ENCODE measurements at regions not wholly inside any gene's neighbourhood (a gene's known extent, or its start where the extent isn't known, plus 50 kb on each side); places are given as distances from the start of the nearest gene placed in this dataset.

DNA sequence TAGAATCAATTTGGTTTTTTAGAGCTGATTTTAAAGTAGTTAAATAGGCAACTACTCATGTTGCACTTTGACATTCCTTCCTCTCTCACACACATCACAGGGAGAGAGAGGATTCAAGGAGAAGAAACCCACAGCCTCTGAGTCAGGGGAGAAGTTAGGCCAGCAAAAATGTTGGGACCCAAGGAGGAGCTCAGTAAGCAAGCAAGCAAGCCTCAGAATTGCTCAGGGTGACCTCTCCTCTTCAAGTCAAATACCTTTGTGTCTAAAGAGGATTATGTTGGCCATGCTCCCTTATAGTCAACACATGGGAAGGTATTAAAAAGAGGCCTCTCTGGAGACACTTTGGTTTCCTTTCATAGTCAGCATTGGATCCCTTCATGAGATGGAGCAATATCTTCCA lies 80.5 kb upstream of the WARS2 start:
- no peak for ATAC-seq
- no peak for TF ChIP-seq BACH2 (CRISPR knock-in tag; IDR thresholded peaks at IDR 0.05; ENCODE audit: borderline replicate concordance)
- no peak for TF ChIP-seq CSDC2 (CRISPR knock-in tag; IDR thresholded peaks at IDR 0.05)
- no peak for TF ChIP-seq TCF4 (CRISPR knock-in tag; IDR thresholded peaks at IDR 0.05; ENCODE audit: borderline replicate concordance)
- TF ChIP-seq, protein P1, sequence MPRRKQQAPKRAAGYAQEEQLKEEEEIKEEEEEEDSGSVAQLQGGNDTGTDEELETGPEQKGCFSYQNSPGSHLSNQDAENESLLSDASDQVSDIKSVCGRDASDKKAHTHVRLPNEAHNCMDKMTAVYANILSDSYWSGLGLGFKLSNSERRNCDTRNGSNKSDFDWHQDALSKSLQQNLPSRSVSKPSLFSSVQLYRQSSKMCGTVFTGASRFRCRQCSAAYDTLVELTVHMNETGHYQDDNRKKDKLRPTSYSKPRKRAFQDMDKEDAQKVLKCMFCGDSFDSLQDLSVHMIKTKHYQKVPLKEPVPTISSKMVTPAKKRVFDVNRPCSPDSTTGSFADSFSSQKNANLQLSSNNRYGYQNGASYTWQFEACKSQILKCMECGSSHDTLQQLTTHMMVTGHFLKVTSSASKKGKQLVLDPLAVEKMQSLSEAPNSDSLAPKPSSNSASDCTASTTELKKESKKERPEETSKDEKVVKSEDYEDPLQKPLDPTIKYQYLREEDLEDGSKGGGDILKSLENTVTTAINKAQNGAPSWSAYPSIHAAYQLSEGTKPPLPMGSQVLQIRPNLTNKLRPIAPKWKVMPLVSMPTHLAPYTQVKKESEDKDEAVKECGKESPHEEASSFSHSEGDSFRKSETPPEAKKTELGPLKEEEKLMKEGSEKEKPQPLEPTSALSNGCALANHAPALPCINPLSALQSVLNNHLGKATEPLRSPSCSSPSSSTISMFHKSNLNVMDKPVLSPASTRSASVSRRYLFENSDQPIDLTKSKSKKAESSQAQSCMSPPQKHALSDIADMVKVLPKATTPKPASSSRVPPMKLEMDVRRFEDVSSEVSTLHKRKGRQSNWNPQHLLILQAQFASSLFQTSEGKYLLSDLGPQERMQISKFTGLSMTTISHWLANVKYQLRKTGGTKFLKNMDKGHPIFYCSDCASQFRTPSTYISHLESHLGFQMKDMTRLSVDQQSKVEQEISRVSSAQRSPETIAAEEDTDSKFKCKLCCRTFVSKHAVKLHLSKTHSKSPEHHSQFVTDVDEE (CRISPR knock-in tag; IDR thresholded peaks at IDR 0.05) = no peak

DNA sequence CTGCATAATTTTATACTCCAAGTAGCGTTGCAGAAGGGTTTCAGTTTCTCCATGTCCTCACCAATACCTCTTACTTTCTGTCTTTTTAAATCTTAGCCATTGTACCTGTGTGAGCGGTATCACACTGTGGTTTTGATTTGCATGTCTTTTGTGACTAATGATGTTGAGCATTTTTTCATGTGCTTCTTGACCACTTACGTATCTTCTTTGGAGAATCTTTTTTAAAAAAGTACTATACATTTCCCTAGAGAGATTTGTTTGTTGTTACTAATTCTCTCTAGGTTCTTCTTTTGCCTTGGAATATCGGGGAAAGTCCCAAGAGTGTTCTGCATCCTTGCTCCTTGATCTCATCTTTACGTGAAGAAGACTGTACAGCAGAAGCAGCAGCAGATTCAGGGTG lies 81.8 kb upstream of the WARS2 start:
- TF ChIP-seq BACH2 (CRISPR knock-in tag; IDR thresholded peaks at IDR 0.05; ENCODE audit: borderline replicate concordance) = no peak
- no peak for TF ChIP-seq ESRRG (CRISPR knock-in tag; IDR thresholded peaks at IDR 0.05)
- TF ChIP-seq CSDC2 (CRISPR knock-in tag; IDR thresholded peaks at IDR 0.05) = no peak
- TF ChIP-seq RARB (CRISPR knock-in tag; IDR thresholded peaks at IDR 0.05) = no peak
- no peak for TF ChIP-seq ARNTL (CRISPR knock-in tag; IDR thresholded peaks at IDR 0.05; ENCODE audit: borderline replicate concordance, low read depth)
- no peak for TF ChIP-seq TOX (CRISPR knock-in tag; IDR thresholded peaks at IDR 0.05; ENCODE audit: borderline replicate concordance)
- TF ChIP-seq ZC3H10 (CRISPR knock-in tag; IDR thresholded peaks at IDR 0.05) = no peak
- no peak for TF ChIP-seq ZFP3 (CRISPR knock-in tag; IDR thresholded peaks at IDR 0.05)
- TF ChIP-seq GLIS3 (CRISPR knock-in tag; IDR thresholded peaks at IDR 0.05) = no peak
- TF ChIP-seq ZNF8 (CRISPR knock-in tag; IDR thresholded peaks at IDR 0.05) = no peak
- ATAC-seq = no peak

DNA sequence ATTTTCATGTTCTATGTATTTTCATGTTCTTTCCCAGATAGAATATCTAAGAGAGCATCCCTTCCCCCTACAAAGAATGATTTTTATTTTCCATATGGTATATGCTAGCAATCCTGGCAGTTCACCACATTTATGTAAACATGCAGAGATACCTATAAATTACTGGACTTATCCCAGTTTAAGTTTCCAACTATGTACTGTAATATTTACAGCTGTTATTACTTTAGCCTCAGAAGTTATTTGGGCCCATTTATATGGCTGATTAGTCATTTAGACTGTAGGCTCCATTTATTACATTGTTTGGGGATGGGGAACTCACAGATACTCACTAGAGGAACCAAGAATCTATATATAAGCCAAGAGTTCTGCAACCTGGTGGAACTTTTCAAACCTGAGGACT lies 84.8 kb upstream of the WARS2 start:
- TF ChIP-seq, protein P2, sequence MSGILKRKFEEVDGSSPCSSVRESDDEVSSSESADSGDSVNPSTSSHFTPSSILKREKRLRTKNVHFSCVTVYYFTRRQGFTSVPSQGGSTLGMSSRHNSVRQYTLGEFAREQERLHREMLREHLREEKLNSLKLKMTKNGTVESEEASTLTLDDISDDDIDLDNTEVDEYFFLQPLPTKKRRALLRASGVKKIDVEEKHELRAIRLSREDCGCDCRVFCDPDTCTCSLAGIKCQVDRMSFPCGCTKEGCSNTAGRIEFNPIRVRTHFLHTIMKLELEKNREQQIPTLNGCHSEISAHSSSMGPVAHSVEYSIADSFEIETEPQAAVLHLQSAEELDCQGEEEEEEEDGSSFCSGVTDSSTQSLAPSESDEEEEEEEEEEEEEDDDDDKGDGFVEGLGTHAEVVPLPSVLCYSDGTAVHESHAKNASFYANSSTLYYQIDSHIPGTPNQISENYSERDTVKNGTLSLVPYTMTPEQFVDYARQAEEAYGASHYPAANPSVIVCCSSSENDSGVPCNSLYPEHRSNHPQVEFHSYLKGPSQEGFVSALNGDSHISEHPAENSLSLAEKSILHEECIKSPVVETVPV (CRISPR knock-in tag; IDR thresholded peaks at IDR 0.05) = no peak
- no peak for TF ChIP-seq ZC3H10 (CRISPR knock-in tag; IDR thresholded peaks at IDR 0.05)

DNA sequence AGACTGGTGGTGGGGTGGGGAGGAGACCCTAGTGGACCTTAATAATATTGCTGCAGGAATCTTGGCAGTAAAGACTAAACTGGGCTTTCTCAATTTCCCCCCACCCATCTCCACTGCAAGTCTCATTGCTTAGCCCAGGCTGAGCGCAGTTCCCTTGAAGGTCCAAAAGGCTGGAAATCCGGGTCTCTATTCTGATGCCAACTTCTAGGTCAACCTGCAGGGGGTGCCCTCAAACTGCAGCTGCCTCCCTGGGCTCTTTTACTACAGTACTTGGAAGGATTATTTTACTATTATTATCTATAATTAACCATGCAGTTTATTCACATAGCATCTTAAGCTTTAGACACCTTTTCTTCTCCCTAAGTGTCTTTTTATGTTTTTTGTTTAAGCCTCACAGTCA lies 85.4 kb upstream of the WARS2 start:
- ATAC-seq = no peak
- TF ChIP-seq ESRRG (CRISPR knock-in tag; IDR thresholded peaks at IDR 0.05) (no peak), ARNTL (CRISPR knock-in tag; IDR thresholded peaks at IDR 0.05; ENCODE audit: borderline replicate concordance, low read depth) (no peak), ZNF8 (CRISPR knock-in tag; IDR thresholded peaks at IDR 0.05) (no peak), BACH2 (CRISPR knock-in tag; IDR thresholded peaks at IDR 0.05; ENCODE audit: borderline replicate concordance) (no peak), ISL1 (CRISPR knock-in tag; IDR thresholded peaks at IDR 0.05) (no peak), ZNF565 (CRISPR knock-in tag; conservative IDR thresholded peaks at IDR 0.05; ENCODE audit: low read depth) (no peak), RARB (CRISPR knock-in tag; IDR thresholded peaks at IDR 0.05) (no peak), OSR1 (CRISPR knock-in tag; IDR thresholded peaks at IDR 0.05) (no peak), SNAI2 (CRISPR knock-in tag; IDR thresholded peaks at IDR 0.05) (no peak), TCF4 (CRISPR knock-in tag; IDR thresholded peaks at IDR 0.05; ENCODE audit: borderline replicate concordance) (no peak), ZC3H10 (CRISPR knock-in tag; IDR thresholded peaks at IDR 0.05) (no peak)
- TF ChIP-seq, protein P3, sequence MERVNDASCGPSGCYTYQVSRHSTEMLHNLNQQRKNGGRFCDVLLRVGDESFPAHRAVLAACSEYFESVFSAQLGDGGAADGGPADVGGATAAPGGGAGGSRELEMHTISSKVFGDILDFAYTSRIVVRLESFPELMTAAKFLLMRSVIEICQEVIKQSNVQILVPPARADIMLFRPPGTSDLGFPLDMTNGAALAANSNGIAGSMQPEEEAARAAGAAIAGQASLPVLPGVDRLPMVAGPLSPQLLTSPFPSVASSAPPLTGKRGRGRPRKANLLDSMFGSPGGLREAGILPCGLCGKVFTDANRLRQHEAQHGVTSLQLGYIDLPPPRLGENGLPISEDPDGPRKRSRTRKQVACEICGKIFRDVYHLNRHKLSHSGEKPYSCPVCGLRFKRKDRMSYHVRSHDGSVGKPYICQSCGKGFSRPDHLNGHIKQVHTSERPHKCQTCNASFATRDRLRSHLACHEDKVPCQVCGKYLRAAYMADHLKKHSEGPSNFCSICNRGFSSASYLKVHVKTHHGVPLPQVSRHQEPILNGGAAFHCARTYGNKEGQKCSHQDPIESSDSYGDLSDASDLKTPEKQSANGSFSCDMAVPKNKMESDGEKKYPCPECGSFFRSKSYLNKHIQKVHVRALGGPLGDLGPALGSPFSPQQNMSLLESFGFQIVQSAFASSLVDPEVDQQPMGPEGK (CRISPR knock-in tag; IDR thresholded peaks at IDR 0.05; ENCODE audit: borderline replicate concordance) = no peak
- TF ChIP-seq, protein P1 (CRISPR knock-in tag; IDR thresholded peaks at IDR 0.05) = no peak
- TF ChIP-seq, protein P2 (CRISPR knock-in tag; IDR thresholded peaks at IDR 0.05) = no peak

More for the DNA sequence above, 84.8 kb upstream of the WARS2 start:
- ATAC-seq = no peak
